PC-9 (cell line): ENCODE measurements at regions not wholly inside any gene's neighbourhood (a gene's known extent, or its start where the extent isn't known, plus 50 kb on each side); places are given as distances from the start of the nearest gene placed in this dataset.

ENCODE experiments used
- BruUV-seq: library from RNA; stranded (reverse); fragments of 400-500 nt; replicated peaks from 2 replicates; lab custom pipeline; 2021; lab: Mats Ljungman, UMichigan
- CTCF ChIA-PET: fragments of 300-600 bp; sonication (Branson Sonifier 250); formaldehyde crosslinking; loops from one replicate; lab custom pipeline; 2022; ENCODE audit warnings: antibody characterized with exemption; lab: Charles Lee
- POLR2A ChIA-PET: fragments of 300-600 bp; sonication (Branson Sonifier 250); formaldehyde crosslinking; loops from one replicate; lab custom pipeline; 2022; ENCODE audit warnings: antibody characterized with exemption; ENCODE audit not compliant: unreplicated experiment; lab: Charles Lee
- DNase-seq, 2 experiments: peaks; one replicate each; pipeline versions ENCODE4 v3.0.0 to v3.0.0-alpha.2; 2015 to 2022; ENCODE audit warnings: mixed read lengths in 1 of 2
- H2AFZ ChIP-seq: fragments of 200-600 bp; sonication (generic); 2 replicates; pipeline ENCODE4 v1.8.1; 2017; ENCODE audit warnings: antibody characterized with exemption
- H3F3A ChIP-seq: fragments of 200-600 bp; sonication (generic); 2 replicates; pipeline ENCODE4 v1.8.1; 2017; ENCODE audit warnings: antibody characterized with exemption, mild to moderate bottlenecking, low read depth; ENCODE audit not compliant: insufficient read depth
- H3K27ac ChIP-seq: fragments of 200-600 bp; sonication (generic); 2 replicates; pipeline ENCODE4 v1.6.1; 2016; ENCODE audit warnings: mixed run types
- H3K27me3 ChIP-seq: fragments of 200-600 bp; sonication (generic); 2 replicates; pipeline ENCODE4 v1.6.1; 2016; ENCODE audit warnings: low read depth, mixed run types; ENCODE audit not compliant: insufficient read depth
- H3K36me3 ChIP-seq: fragments of 200-600 bp; sonication (generic); 2 replicates; pipeline ENCODE4 v1.6.1; 2016; ENCODE audit warnings: low read depth, mixed run types
- H3K4me1 ChIP-seq: fragments of 200-600 bp; sonication (generic); replicated peaks from 2 replicates; pipeline ENCODE4 v1.6.1; 2016; ENCODE audit warnings: mixed run types; ENCODE audit not compliant: insufficient read depth
- H3K4me2 ChIP-seq: fragments of 200-600 bp; sonication (generic); 2 replicates; pipeline ENCODE4 v1.6.1; 2017; ENCODE audit warnings: mixed run types
- H3K4me3 ChIP-seq: fragments of 200-600 bp; sonication (generic); 2 replicates; pipeline ENCODE4 v1.6.1; 2016; ENCODE audit warnings: mixed run types
- H3K79me2 ChIP-seq: fragments of 200-600 bp; sonication (generic); 2 replicates; pipeline ENCODE4 v1.6.1; 2017; ENCODE audit warnings: low read depth, mixed run types
- H3K9me2 ChIP-seq: fragments of 200-600 bp; sonication (generic); 2 replicates; pipeline ENCODE4 v1.8.1; 2017; ENCODE audit warnings: mild to moderate bottlenecking; ENCODE audit not compliant: insufficient read depth
- H3K9me3 ChIP-seq: fragments of 200-600 bp; sonication (generic); 2 replicates; pipeline ENCODE4 v1.8.1; 2016; ENCODE audit warnings: low read depth; ENCODE audit not compliant: insufficient read depth
- H4K20me1 ChIP-seq: fragments of 200-600 bp; sonication (generic); 2 replicates; pipeline ENCODE4 v1.8.1; 2017; ENCODE audit not compliant: insufficient read depth
- EZH2 ChIP-seq: fragments of 200-600 bp; sonication (generic); IDR thresholded peaks from 2 replicates; pipeline ENCODE4 v1.8.0; 2017; ENCODE audit warnings: antibody characterized with exemption, low read depth
- intact Hi-C: fragments of 100-400 bp; cut with micrococcal nuclease; formaldehyde crosslinking; loops from one replicate; pipeline ENCODE4 v1.10.0; 2022; ENCODE audit not compliant: unreplicated experiment
- TF ChIP-seq, protein P1 (sequence below): fragments of 200-600 bp; sonication (generic); conservative IDR thresholded peaks from 2 replicates; pipeline ENCODE4 v1.6.1; 2017; ENCODE audit warnings: mixed run types, antibody characterized with exemption, mild to moderate bottlenecking, moderate library complexity

DNA sequence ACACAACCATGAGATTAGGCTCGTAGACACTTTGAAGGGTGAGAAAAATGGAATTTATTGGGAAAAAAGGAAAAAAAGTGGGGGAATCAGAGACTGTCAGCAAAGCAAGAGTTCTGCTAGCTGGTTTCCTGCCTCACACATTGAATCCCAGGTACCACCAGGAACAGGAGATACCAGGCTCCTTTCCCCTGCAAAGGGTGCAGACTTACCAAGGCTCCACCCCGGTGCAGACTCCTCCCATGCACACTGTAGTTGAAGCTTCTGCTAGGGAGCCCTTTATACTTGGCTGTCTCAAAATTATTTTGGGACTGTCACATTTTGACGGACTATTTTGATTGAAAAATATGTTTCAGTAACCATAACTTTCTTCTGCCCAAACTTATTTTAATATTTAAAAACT, 819.9 kb upstream of the GBE1 start:
- H3F3A ChIP-seq: no peaks in the 10 kb centered on the region
- H3K4me2 ChIP-seq: no peak overlapping the region
- no peak for DNase-seq
- H3K27ac ChIP-seq: no peak overlapping the region
- TF ChIP-seq, protein P1, sequence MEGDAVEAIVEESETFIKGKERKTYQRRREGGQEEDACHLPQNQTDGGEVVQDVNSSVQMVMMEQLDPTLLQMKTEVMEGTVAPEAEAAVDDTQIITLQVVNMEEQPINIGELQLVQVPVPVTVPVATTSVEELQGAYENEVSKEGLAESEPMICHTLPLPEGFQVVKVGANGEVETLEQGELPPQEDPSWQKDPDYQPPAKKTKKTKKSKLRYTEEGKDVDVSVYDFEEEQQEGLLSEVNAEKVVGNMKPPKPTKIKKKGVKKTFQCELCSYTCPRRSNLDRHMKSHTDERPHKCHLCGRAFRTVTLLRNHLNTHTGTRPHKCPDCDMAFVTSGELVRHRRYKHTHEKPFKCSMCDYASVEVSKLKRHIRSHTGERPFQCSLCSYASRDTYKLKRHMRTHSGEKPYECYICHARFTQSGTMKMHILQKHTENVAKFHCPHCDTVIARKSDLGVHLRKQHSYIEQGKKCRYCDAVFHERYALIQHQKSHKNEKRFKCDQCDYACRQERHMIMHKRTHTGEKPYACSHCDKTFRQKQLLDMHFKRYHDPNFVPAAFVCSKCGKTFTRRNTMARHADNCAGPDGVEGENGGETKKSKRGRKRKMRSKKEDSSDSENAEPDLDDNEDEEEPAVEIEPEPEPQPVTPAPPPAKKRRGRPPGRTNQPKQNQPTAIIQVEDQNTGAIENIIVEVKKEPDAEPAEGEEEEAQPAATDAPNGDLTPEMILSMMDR: no peak
- TF ChIP-seq EZH2: no peak
- no peaks in the 10 kb centered on the region for H3K9me2 ChIP-seq
- intact Hi-C loops: no loop called here
- H3K79me2 ChIP-seq: no peaks in the 10 kb centered on the region
- no peaks in the 10 kb centered on the region for H3K36me3 ChIP-seq
- H3K27me3 ChIP-seq: no peaks in the 10 kb centered on the region
- POLR2A ChIA-PET: no interaction called here
- H4K20me1 ChIP-seq: no peaks in the 10 kb centered on the region
- no peaks in the 10 kb centered on the region for H3K9me3 ChIP-seq
- H2AFZ ChIP-seq: peak overlapping the region; percentile 43; the same call in 1 of the 2 replicates
- no peaks in the 10 kb centered on the region for H3K4me1 ChIP-seq
- CTCF ChIA-PET: no interaction called here
- no TSS peak for BruUV-seq
- H3K4me3 ChIP-seq: no peak overlapping the region

DNA sequence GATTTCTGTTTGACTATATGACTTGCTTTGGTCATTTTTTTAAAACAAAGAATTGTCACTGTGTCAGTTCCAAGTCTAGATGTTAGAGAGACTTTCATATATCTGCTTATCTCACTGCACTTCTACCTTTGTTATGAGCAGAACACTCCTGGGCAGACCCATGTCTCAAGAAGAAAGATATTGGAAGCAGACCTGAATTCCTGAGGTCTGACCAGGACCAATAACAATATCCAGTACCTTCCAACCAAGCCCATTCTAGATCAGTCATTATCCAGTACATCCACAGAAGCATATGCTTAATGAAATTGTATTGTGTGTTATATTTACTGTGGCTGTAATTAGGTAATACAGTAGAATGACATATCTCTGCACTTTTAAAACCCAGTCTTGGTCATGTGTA, 811.3 kb upstream of the GBE1 start:
- no peak for TF ChIP-seq EZH2
- TF ChIP-seq, protein P1: no peak
- Histone ChIP-seq H3K27ac (no peak overlapping the region), H3K4me2 (no peak overlapping the region), H3K9me3 (no peaks in the 10 kb centered on the region), H3K79me2 (no peaks in the 10 kb centered on the region), H3F3A (no peaks in the 10 kb centered on the region), H3K9me2 (no peaks in the 10 kb centered on the region), H2AFZ (no peak overlapping the region), H3K36me3 (no peaks in the 10 kb centered on the region), H4K20me1 (no peaks in the 10 kb centered on the region), H3K4me3 (no peak overlapping the region), H3K27me3 (no peaks in the 10 kb centered on the region), H3K4me1 (no peaks in the 10 kb centered on the region)
- BruUV-seq: no TSS peak
- POLR2A ChIA-PET: no interaction called here
- DNase-seq: no peak
- intact Hi-C loops: no loop called here
- CTCF ChIA-PET: no interaction called here

DNA sequence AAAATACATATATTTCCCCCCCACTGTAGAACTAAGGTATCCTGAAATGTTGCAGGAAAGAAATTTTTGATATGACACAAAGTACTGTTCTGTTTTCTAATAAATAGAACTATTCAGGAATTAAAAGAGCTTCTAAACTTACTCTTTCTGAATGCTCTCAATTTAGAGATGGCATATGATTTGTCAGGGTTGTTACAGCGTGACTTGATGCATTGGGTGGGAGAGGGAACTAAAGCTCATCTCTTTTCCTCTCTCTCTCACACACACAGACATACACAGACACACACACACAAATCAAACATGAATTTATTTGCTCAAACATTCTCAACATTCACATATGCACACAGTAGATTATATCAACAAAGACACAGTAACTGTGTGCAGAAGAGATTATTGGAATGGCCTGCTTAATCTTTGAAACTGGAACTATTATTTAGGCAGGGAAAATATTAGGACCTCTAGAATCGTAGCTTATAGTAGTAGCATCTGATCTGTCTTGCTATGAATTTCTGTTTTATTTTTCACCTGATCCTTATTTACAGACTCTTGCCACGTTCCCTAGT, 807.4 kb upstream of the GBE1 start:
- H2AFZ ChIP-seq: 0 out of 2 replicates have a peak overlapping the region, but pooled peaks have one; percentile 46
- H3K4me2 ChIP-seq: no peak overlapping the region
- H3K79me2 ChIP-seq: no peaks in the 10 kb centered on the region
- POLR2A ChIA-PET: no interaction called here
- H3K27me3 ChIP-seq: no peaks in the 10 kb centered on the region
- no peaks in the 10 kb centered on the region for H4K20me1 ChIP-seq
- no peak overlapping the region for H3K27ac ChIP-seq
- H3F3A ChIP-seq: no peaks in the 10 kb centered on the region
- CTCF ChIA-PET: no interaction called here
- BruUV-seq: no TSS peak
- intact Hi-C loops: no loop called here
- no peak for DNase-seq
- no peaks in the 10 kb centered on the region for H3K9me3 ChIP-seq
- no peak overlapping the region for H3K4me3 ChIP-seq
- TF ChIP-seq, protein P1: no peak
- no peak for TF ChIP-seq EZH2
- no peaks in the 10 kb centered on the region for H3K36me3 ChIP-seq
- H3K4me1 ChIP-seq: no peaks in the 10 kb centered on the region
- no peaks in the 10 kb centered on the region for H3K9me2 ChIP-seq
